ENCODE measurements at regions not wholly inside any gene's neighbourhood (a gene's known extent, or its start where the extent isn't known, plus 50 kb on each side); places are given as distances from the start of the nearest gene placed in this dataset.

DNA sequence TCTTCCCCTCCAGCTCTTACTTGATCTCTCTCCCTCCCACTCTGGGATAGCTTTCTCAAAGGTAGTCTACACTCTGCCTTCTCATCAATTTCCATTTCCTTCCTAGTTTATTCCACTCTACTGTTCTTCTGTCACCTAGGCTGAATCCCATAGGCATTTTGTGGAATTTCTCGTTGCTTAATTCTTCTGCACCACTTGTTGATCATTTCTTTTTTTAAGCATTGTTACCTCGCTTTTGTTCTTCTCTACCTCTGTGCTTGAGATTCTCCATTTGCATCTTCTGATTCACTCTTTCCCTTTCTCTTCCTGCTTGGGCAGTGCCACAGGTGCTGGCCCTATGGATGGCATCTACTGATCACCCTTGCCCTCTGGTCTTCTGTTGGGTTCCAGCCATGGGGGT lies 567.2 kb downstream of the CDH26 start:
- Histone ChIP-seq H2BK120ac (ENCODE audit: low read depth, low read length) (no peak overlapping the region), H3K27ac (ENCODE audit: insufficient read depth, low read length) (no peak overlapping the region), H3K4me3 (ENCODE audit: insufficient read depth, low read depth, low read length) (no peak overlapping the region), H3K4ac (ENCODE audit: low read depth, low read length) (no peak overlapping the region), H2AK5ac (ENCODE audit: low read depth, low read length) (no peak overlapping the region), H3K23ac (ENCODE audit: low read depth, low read length) (no peak overlapping the region), H3K4me2 (ENCODE audit: low read depth, low read length) (no peak overlapping the region), H2AFZ (replicated peaks; ENCODE audit: low read length, poor library complexity) (no peak overlapping the region), H4K20me1 (ENCODE audit: insufficient read depth, low read length) (no peaks in the 10 kb centered on the region), H3K9ac (ENCODE audit: low read depth, low read length) (no peak overlapping the region), H3K9me1 (ENCODE audit: insufficient read depth, low read length) (no peaks in the 10 kb centered on the region), H2BK20ac (ENCODE audit: low read depth, low read length) (no peak overlapping the region), H3K18ac (ENCODE audit: low read depth, low read length) (no peak overlapping the region), H3K79me1 (ENCODE audit: low read depth in 1 of 2, low read length in 2 of 2) (no peaks in the 10 kb centered on the region), H3K56ac (ENCODE audit: extremely low read depth, insufficient read depth, low read length) (no peak overlapping the region), H3K14ac (replicated peaks; ENCODE audit: low read depth, low read length) (no peak overlapping the region), H4K91ac (ENCODE audit: insufficient read depth, low read depth, low read length) (no peak overlapping the region), H4K5ac (ENCODE audit: low read depth, low read length) (no peak overlapping the region), H2AK9ac (replicated peaks; ENCODE audit: low read depth, low read length, poor library complexity) (no peak overlapping the region), H3K9me3 (ENCODE audit: control insufficient read depth, insufficient read depth, low read length) (peaks cover 2% of the 10 kb centered on the region), H2BK5ac (ENCODE audit: low read depth, low read length, poor library complexity, severe bottlenecking) (no peak overlapping the region), H3K4me1 (ENCODE audit: control insufficient read depth, insufficient read depth, low read length) (no peaks in the 10 kb centered on the region), H4K8ac (ENCODE audit: low read depth in 2 of 2, low read length in 2 of 2) (no peak overlapping the region), H3K36me3 (ENCODE audit: control insufficient read depth, insufficient read depth, low read length) (no peaks in the 10 kb centered on the region), H3K27me3 (ENCODE audit: control insufficient read depth, insufficient read depth, low read length) (no peaks in the 10 kb centered on the region), H2BK15ac (ENCODE audit: low read depth, low read length) (no peak overlapping the region)
- dilution Hi-C loops (cut with HindIII; ENCODE audit: low sequenced_read_pairs, unreplicated experiment) (no loop called here), intact Hi-C loops (cut with micrococcal nuclease) (no loop called here), in situ Hi-C loops (cut with MboI; ENCODE audit: low sequenced_read_pairs) (no loop called here)
- POLR2A ChIA-PET (ENCODE audit: unreplicated experiment) = no interaction called here
- ATAC-seq (ENCODE audit: low read depth) (no peak), DNase-seq (no peak)
- CTCF ChIA-PET = interaction anchor here (0.6 kb wide), 1 partner anchor 315 kb away, joined by 3 read pairs; no protein-coding TSS in a partner anchor
- WGBS, 2 experiments (ENCODE audit: extremely low coverage in 2 of 2, insufficient read length in 1 of 2) = 80% methylated on average over 1 of the region's 2 CpGs; no CpG with 5 or more reads in 1 of the 2 experiments
- TF ChIP-seq POLR2A (IDR thresholded peaks at IDR 0.05; ENCODE audit: low read depth, low read length) (no peak), FOS (IDR thresholded peaks at IDR 0.05; ENCODE audit: low read depth, low read length) (no peak), RAD21 (IDR thresholded peaks at IDR 0.05; ENCODE audit: low read length) (no peak), MAZ (IDR thresholded peaks at IDR 0.05; ENCODE audit: borderline replicate concordance, low read depth, low read length) (no peak), CHD1 (IDR thresholded peaks at IDR 0.05; ENCODE audit: low read depth, low read length) (no peak), MXI1 (IDR thresholded peaks at IDR 0.05; ENCODE audit: borderline replicate concordance, low read depth, low read length) (no peak), BHLHE40 (IDR thresholded peaks at IDR 0.05; ENCODE audit: low read depth, low read length) (no peak), RCOR1 (IDR thresholded peaks at IDR 0.05; ENCODE audit: insufficient replicate concordance, low read length) (no peak), SMC3 (IDR thresholded peaks at IDR 0.05; ENCODE audit: low read depth, low read length) (no peak), NFE2L2 (IDR thresholded peaks at IDR 0.05; ENCODE audit: low read depth, low read length) (no peak), CEBPB (IDR thresholded peaks at IDR 0.05; ENCODE audit: low read depth, low read length) (no peak), RFX5 (IDR thresholded peaks at IDR 0.05; ENCODE audit: low read depth, low read length) (no peak)
- TF ChIP-seq, protein P1, sequence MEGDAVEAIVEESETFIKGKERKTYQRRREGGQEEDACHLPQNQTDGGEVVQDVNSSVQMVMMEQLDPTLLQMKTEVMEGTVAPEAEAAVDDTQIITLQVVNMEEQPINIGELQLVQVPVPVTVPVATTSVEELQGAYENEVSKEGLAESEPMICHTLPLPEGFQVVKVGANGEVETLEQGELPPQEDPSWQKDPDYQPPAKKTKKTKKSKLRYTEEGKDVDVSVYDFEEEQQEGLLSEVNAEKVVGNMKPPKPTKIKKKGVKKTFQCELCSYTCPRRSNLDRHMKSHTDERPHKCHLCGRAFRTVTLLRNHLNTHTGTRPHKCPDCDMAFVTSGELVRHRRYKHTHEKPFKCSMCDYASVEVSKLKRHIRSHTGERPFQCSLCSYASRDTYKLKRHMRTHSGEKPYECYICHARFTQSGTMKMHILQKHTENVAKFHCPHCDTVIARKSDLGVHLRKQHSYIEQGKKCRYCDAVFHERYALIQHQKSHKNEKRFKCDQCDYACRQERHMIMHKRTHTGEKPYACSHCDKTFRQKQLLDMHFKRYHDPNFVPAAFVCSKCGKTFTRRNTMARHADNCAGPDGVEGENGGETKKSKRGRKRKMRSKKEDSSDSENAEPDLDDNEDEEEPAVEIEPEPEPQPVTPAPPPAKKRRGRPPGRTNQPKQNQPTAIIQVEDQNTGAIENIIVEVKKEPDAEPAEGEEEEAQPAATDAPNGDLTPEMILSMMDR (conservative IDR thresholded peaks at IDR 0.05; ENCODE audit: low read depth, low read length) = no peak
- TF ChIP-seq, protein P2, sequence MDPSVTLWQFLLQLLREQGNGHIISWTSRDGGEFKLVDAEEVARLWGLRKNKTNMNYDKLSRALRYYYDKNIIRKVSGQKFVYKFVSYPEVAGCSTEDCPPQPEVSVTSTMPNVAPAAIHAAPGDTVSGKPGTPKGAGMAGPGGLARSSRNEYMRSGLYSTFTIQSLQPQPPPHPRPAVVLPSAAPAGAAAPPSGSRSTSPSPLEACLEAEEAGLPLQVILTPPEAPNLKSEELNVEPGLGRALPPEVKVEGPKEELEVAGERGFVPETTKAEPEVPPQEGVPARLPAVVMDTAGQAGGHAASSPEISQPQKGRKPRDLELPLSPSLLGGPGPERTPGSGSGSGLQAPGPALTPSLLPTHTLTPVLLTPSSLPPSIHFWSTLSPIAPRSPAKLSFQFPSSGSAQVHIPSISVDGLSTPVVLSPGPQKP (IDR thresholded peaks at IDR 0.05; ENCODE audit: borderline replicate concordance, low read depth, low read length) = no peak
- no TSS peak for BruUV-seq (replicated peaks)
